Liver (tissue), 3 donors: ENCODE measurements at regions not wholly inside any gene's neighbourhood (a gene's known extent, or its start where the extent isn't known, plus 50 kb on each side); places are given as distances from the start of the nearest gene placed in this dataset.

Source experiments
- RXRA ChIP-seq, 2 donors: IDR thresholded peaks; 2 replicates each; pipeline ENCODE4 v1.6.1; 2017 to 2018; ENCODE audit warnings: antibody characterized with exemption in 2 of 2, mild to moderate bottlenecking in 1 of 2
- TF ChIP-seq, protein P1 (sequence below): fragments of 150-350 bp; IDR thresholded peaks from 2 replicates; pipeline ENCODE4 v1.5.1; 2017; ENCODE audit warnings: improper control_type of control experiment, low read depth, low read length; ENCODE audit not compliant: missing input control
- TF ChIP-seq, protein P2 (sequence below): IDR thresholded peaks from 2 replicates; pipeline ENCODE4 v1.6.1; 2016; ENCODE audit warnings: antibody characterized with exemption
- donor health status: healthy.
- donor health status: healthy.

DNA sequence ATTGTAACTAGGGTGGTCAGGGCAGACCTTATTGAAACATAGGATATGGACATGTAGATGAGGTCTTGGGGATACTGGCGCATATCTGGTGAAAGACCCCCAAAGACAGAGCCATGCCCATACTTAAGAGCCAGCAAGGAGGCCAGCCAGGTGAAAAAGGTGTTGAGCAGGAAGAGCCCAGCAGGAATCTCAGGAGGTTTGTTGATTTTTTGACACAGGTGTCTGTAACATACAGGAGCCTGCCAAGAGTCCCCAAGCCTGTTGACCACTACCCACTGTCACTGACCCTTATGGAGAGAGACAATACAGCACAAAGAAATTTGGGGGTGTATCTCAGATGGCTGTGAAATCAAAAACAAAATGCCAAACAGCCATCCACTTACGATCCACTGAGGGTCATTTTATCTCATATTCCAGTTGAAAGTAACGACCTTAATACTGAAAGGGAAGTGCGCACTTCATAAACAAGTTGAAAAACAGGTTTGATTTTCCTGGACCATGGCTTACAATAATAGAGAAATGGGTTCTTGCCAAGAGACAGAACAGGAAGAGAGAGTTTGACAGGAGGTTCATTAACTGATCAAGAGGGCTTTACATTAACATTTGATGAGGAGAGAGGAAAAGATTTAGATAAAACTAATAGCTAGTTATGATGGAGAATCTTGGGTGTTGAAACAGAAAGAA is 163.6 kb downstream of the GLUL start:
- TF ChIP-seq, protein P1, sequence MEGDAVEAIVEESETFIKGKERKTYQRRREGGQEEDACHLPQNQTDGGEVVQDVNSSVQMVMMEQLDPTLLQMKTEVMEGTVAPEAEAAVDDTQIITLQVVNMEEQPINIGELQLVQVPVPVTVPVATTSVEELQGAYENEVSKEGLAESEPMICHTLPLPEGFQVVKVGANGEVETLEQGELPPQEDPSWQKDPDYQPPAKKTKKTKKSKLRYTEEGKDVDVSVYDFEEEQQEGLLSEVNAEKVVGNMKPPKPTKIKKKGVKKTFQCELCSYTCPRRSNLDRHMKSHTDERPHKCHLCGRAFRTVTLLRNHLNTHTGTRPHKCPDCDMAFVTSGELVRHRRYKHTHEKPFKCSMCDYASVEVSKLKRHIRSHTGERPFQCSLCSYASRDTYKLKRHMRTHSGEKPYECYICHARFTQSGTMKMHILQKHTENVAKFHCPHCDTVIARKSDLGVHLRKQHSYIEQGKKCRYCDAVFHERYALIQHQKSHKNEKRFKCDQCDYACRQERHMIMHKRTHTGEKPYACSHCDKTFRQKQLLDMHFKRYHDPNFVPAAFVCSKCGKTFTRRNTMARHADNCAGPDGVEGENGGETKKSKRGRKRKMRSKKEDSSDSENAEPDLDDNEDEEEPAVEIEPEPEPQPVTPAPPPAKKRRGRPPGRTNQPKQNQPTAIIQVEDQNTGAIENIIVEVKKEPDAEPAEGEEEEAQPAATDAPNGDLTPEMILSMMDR, result no peak
- no peak for TF ChIP-seq RXRA (IDR thresholded peaks at IDR 0.05)
- TF ChIP-seq, protein P2, sequence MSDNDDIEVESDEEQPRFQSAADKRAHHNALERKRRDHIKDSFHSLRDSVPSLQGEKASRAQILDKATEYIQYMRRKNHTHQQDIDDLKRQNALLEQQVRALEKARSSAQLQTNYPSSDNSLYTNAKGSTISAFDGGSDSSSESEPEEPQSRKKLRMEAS, result no peak
